HL-60 (cell line): ENCODE measurements at regions not wholly inside any gene's neighbourhood (a gene's known extent, or its start where the extent isn't known, plus 50 kb on each side); places are given as distances from the start of the nearest gene placed in this dataset.

ENCODE experiments used
- GABPA ChIP-seq: IDR thresholded peaks from 2 replicates; pipeline ENCODE4 v1.6.1; 2012; ENCODE audit warnings: low read depth
- POLR2AphosphoS5 ChIP-seq: IDR thresholded peaks from 2 replicates; pipeline ENCODE4 v1.6.1; 2012; ENCODE audit warnings: low read depth
- SPI1 ChIP-seq: IDR thresholded peaks from 2 replicates; pipeline ENCODE4 v1.6.1; 2012; ENCODE audit warnings: low read depth, mild to moderate bottlenecking, borderline replicate concordance
- TF ChIP-seq, protein P1 (sequence below): IDR thresholded peaks from one replicate; pipeline ENCODE4 v1.5.1; 2011; ENCODE audit warnings: low read length, control low read depth, inconsistent platforms; ENCODE audit not compliant: insufficient read depth
- TF ChIP-seq, protein P2 (sequence below): IDR thresholded peaks from 2 replicates; pipeline ENCODE4 v1.6.1; 2012; ENCODE audit warnings: low read depth; ENCODE audit not compliant: insufficient replicate concordance

GRCh38 chr13:106329941-106330340 lies 205.5 kb downstream of the EFNB2 start:
- TF ChIP-seq, protein P1, sequence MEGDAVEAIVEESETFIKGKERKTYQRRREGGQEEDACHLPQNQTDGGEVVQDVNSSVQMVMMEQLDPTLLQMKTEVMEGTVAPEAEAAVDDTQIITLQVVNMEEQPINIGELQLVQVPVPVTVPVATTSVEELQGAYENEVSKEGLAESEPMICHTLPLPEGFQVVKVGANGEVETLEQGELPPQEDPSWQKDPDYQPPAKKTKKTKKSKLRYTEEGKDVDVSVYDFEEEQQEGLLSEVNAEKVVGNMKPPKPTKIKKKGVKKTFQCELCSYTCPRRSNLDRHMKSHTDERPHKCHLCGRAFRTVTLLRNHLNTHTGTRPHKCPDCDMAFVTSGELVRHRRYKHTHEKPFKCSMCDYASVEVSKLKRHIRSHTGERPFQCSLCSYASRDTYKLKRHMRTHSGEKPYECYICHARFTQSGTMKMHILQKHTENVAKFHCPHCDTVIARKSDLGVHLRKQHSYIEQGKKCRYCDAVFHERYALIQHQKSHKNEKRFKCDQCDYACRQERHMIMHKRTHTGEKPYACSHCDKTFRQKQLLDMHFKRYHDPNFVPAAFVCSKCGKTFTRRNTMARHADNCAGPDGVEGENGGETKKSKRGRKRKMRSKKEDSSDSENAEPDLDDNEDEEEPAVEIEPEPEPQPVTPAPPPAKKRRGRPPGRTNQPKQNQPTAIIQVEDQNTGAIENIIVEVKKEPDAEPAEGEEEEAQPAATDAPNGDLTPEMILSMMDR = no peak
- TF ChIP-seq, protein P2, sequence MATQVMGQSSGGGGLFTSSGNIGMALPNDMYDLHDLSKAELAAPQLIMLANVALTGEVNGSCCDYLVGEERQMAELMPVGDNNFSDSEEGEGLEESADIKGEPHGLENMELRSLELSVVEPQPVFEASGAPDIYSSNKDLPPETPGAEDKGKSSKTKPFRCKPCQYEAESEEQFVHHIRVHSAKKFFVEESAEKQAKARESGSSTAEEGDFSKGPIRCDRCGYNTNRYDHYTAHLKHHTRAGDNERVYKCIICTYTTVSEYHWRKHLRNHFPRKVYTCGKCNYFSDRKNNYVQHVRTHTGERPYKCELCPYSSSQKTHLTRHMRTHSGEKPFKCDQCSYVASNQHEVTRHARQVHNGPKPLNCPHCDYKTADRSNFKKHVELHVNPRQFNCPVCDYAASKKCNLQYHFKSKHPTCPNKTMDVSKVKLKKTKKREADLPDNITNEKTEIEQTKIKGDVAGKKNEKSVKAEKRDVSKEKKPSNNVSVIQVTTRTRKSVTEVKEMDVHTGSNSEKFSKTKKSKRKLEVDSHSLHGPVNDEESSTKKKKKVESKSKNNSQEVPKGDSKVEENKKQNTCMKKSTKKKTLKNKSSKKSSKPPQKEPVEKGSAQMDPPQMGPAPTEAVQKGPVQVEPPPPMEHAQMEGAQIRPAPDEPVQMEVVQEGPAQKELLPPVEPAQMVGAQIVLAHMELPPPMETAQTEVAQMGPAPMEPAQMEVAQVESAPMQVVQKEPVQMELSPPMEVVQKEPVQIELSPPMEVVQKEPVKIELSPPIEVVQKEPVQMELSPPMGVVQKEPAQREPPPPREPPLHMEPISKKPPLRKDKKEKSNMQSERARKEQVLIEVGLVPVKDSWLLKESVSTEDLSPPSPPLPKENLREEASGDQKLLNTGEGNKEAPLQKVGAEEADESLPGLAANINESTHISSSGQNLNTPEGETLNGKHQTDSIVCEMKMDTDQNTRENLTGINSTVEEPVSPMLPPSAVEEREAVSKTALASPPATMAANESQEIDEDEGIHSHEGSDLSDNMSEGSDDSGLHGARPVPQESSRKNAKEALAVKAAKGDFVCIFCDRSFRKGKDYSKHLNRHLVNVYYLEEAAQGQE = no peak
- TF ChIP-seq POLR2AphosphoS5 = no peak
- no peak for TF ChIP-seq GABPA
- no peak for TF ChIP-seq SPI1
